ENCODE measurements at regions not wholly inside any gene's neighbourhood (a gene's known extent, or its start where the extent isn't known, plus 50 kb on each side); places are given as distances from the start of the nearest gene placed in this dataset.

- no peak for DNase-seq (ENCODE audit: low read depth, low spot score)
- H3K27ac ChIP-seq: no peak overlapping the region
Observed at GRCh38 chr3:29202378-29202777, 78.5 kb upstream of the RBMS3 start.

GRCh38 chr3:29203851-29204250 lies 77.0 kb upstream of the RBMS3 start:
- no peak overlapping the region for H3K27ac ChIP-seq
- no peak for DNase-seq (ENCODE audit: low read depth, low spot score)

- no peak overlapping the region for H3K27ac ChIP-seq
- DNase-seq (ENCODE audit: low read depth, low spot score): no peak
Observed at GRCh38 chr3:29207427-29207826, 73.4 kb upstream of the RBMS3 start.

GRCh38 chr3:29212789-29213433 lies 68.0 kb upstream of the RBMS3 start:
- peak overlapping the region; percentile 24 for H3K27ac ChIP-seq
- no peak for DNase-seq (ENCODE audit: low read depth, low spot score)

- DNase-seq (ENCODE audit: low read depth, low spot score): no peak
- H3K27ac ChIP-seq: no peak overlapping the region
Observed at GRCh38 chr3:29214009-29214658, 66.7 kb upstream of the RBMS3 start.

- no peak for DNase-seq (ENCODE audit: low read depth, low spot score)
- H3K27ac ChIP-seq: no peak overlapping the region
Observed at GRCh38 chr3:29215948-29216347, 64.9 kb upstream of the RBMS3 start.

GRCh38 chr3:29226706-29227105 lies 54.2 kb upstream of the RBMS3 start:
- no peak overlapping the region for H3K27ac ChIP-seq
- no peak for DNase-seq (ENCODE audit: low read depth, low spot score)

GRCh38 chr3:29227307-29227706 lies 53.6 kb upstream of the RBMS3 start:
- no peak overlapping the region for H3K27ac ChIP-seq
- DNase-seq (ENCODE audit: low read depth, low spot score): no peak
